DMS53 treated with DMSO at 0.1 percent for 48 hours (cell line): ENCODE measurements at regions not wholly inside any gene's neighbourhood (a gene's known extent, or its start where the extent isn't known, plus 50 kb on each side); places are given as distances from the start of the nearest gene placed in this dataset.

Experiments
- DNase-seq: peaks from one replicate; lab custom pipeline; 2025; ENCODE audit not compliant: unreplicated experiment; lab: John Stamatoyannopoulos, UW

DNA sequence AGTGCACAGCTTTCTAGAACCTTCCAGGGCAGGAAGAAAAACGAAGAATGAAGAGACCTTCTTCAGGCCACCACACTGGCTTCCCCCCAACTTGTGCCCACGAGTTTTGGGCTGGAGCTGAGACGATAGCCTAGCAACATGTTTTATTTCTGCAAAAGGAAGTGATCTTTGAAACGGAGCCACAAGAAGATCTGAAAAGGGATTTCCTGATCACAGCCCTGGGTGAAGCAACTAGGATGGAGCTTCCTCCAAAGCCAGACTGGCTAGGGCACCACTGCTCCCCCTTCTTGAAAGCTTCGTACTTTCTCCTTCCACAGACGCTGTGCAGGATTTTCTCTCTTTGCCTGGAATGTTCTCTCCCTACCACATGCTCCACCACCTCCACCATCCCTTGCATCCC is 418.3 kb downstream of the MED13L start:
- DNase-seq = no peak

DNA sequence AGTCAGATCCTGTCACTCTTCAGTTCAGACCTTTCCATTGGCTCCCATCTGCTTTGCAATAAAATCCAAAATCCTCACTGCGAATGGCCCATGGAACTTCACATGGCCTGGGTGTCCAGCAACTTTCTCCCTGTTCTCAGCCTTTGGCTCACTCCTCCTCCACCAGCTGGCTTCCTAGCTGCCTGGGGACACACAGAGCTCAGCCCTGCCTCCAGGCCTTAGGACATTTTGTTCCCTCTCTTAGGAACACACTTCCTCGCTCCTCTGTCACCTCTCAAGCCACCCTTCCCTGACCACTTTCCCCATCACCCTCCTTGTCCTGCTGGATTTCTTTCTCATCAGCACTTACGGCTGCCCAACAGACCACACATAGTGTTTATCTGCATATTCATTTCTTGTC is 419.6 kb downstream of the MED13L start:
- no peak for DNase-seq

DNA sequence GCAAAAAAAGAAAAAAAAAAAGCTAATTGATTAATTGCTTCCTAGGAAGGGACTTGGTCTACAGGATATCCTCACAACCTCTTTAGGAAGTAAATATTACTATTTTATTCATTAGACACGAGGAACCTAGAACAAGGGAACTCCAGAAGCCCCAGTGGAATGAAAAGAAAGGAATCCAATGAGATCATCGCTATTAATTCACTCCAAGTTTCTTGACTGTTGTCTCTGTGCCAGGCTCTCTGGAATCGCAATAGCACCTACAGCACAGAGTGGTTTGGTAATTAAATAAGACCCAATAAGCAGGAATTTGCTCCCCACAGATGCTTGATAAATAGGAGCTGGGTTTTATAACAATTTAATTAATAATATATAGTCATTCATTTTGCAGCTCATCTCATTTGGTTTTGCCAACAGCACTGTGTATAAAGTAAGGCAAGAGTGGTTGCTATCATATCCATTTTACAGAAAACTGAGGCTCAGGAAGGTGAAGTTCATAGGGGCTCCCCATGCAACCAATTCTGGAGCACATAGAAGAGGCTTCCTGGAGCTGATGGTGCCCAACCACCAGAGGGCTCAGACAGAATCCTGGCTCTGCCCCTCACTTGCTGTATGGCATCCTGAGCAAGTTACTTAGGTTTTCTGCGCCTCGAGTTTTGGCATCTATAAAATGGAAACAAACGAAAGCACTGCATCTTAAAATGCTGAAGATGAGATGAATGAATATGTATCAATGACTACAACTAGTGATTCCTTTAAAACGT is 420.2 kb downstream of the MED13L start:
- no peak for DNase-seq

DNA sequence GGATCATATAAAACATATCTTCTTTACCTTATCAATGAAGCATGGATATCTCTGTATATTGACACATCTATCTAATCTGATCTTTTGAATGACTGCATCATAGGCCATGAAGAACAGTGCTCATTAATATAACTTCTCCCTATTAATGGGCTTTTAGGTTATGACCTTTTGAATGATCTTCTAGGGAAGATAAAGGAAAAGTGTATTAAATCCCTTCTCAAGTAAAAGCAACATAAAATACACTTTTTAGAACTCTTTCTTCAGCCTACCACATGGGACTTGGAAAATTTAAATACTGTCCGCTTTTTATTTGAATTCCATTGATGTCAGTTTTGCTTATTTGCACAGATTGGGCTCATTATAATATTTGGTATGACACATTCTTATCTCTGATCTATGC is 425.4 kb downstream of the MED13L start:
- DNase-seq = no peak

DNA sequence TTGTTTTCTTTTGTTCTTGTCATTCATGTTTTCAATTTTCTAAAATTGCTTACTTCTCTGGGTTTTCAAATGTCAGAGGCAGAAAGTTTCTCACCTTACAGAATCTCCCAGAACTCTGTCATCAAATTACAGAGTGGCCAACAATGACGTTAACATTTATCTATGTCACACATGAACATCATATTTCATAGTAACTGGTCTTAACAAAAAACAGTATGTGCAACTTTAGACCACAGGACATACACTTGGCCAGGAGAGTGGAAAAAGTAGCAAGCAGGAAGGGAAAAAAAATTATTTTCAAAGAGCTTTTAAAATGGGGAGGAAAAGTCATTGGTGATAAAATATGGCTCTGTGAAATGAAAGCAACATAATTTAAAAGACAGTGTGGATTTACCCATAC is 426.5 kb downstream of the MED13L start:
- DNase-seq = no peak

DNA sequence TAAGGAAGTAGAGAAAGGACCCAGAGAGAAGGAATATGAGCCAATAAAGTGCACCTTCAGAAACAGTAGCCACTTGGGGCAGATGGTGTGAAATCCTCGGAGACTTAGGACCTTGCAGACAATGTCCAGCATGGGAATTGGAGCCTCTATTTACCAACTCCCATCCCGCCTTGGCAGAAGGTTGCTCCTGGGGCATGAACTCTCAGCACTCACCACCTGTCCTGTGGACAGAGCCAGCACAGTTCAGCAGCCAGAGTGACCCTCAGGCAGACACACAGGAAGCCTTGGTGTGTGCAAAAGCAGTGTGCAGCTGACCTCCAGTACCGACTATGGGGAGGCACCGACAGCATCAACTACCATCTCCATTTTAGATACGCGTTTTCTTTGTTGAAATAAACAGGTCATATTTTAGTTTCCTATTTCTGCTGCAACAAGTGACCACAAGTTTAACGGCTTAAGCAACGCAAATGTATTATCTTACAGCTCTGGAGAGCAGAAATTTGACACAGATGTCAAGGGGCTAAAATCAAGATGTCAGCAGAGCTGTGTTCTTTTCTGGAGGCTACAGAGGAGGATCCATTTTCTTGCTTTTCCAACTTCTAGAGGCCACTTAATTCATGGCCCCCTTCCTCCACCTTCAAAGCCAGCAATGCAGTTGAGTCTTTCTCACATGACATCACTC is 428.1 kb downstream of the MED13L start:
- DNase-seq = no peak

DNA sequence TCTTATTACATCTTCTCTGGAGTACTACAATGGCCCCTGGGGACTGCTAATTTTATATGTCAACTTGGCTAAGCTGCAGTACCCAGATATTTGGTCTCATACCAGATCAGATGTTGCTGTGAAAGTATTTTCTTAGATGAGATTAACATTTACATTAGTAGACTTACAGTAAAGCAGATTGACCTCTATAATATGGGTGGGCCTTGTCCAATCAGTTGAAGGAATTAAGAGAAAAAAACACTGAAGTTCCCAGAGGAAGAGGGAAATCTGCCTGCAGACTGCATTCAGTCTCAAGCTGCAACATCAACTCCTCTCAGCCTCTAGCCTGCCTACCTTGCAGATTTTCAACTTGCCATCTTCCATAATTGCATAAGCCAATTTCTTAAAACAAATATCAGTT is 430.1 kb downstream of the MED13L start:
- DNase-seq = no peak

DNA sequence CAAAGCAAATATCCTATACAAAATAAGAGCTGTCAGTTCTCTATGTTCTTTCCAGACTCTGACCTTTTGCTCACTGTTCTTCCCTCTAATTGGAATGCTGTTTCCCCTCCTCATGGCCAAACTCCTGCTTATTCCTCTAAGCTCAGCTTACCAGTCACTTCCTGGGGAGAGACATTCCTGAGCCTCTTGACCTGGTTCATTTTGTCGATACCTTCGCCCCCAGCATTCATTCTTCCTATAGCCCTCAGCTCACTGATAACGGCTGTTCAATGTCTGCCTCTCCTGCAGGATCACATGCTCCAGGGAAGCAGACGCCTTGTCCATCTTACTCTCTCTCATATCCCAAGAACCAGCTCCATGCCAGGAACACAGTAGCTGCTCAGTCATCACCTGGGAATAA is 431.0 kb downstream of the MED13L start:
- DNase-seq = no peak

DNA sequence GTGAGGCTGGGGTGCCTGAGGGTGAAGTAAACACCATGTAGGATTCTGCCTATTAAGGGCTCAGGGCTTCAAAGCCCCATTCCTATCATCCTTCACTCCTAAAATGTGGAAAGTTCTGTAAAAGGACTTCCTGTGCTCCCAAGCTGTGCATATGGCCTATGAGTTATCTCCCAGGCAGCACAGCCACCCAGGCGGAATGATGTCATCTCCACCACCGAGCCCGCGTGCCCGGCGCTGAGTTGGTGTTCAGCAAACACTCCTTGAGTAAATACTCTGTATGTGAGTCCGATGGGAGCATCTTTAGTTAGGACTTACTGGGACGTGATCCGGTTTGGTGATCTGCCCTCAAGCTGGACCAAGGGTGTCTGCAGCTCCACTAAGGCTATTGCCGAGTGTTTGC is 437.3 kb downstream of the MED13L start:
- DNase-seq = peak; percentile 90

DNA sequence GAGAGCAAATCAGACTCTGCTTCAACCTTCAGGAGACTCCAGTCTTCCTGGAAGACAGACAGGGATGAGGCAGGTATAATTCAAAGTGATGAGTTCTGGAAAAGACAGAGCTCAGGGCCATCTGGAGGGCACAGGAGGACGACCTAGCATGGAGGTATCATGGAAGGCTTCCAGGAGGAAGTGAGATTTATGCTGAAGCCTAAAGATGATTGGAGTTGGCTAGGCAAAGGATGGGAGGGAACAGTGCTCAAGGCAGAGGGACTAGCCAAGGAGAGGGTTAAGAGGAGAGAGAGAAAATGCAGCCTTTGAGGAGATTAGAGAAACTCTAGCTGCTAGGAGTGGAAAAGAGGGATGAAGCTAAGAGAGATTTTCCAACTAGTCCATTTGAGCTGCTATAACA is 438.5 kb downstream of the MED13L start:
- no peak for DNase-seq

DNA sequence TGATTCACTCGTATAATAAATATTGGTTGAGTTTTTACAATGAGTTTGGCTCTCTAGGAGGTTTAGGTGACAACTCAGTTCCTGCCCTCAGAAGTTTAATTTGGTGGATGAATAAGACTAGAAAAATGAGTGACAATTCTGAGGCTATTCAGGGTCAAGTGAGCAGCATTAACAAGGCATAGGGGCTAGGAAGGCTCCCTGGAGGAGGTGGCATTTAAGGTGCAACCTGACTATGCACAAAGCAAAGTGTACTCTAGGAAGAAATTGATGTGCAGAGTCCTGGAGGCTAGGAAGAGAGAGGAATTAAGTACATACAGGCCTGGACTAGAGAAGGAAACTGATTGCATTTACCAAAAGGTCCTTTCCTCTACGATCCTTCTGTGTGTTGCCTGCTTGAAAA is 440.3 kb downstream of the MED13L start:
- no peak for DNase-seq

DNA sequence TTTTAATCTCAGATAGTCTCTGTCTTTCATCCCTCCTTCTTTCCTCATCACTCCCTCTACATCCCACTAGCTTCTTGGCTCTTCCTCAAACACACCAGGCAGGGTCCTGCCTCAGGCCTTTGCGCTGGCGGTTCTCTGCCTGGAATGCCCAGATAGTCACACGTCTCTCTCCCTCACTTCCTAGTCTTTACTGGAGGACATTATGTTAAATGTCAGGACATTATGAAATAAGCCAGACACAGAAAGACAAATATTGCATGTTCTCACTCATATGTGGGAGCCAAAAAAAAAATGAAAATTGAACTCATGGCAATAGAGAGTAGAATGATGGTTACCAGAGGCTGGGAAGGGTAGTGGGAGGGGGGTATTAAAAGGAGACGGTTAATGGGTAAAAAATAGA is 442.0 kb downstream of the MED13L start:
- DNase-seq = no peak

DNA sequence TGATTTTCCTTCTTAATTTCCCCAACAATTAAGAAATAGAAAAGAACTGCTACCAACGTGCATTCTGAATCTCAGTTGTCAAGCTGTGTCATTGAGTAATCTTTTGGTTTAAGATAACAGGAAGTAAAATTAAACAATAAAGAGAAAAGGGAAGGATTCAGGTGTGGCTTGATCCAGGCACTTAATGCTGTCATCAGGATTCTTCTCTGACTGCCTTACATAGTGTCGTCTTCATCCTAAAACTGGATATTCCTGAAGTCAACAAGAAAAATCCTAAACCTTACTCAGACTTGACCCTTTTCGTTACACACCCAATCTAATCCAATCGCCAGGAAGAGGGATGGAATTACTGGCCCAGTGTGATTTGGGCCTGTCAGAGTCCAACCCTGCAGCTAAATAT is 443.8 kb downstream of the MED13L start:
- DNase-seq = no peak

DNA sequence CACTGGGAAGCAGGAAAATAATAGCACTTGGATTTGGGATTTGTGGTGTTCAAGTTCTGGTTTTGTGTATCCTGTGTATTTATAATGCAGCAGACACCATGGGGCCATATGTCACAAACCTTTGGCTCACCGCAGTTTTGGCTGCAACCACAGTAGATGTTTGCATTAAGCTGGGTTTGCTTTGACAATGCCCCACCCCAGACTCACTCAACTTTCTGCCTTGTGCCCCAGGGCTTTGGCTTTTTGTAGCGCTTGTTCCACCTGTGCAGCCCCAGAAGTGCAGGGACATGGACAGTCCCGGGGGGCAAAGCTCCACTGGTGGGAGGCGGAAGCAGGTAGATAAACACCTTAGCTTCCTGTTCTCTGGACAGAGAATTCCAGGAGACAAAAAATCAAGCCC is 446.9 kb downstream of the MED13L start:
- no peak for DNase-seq

DNA sequence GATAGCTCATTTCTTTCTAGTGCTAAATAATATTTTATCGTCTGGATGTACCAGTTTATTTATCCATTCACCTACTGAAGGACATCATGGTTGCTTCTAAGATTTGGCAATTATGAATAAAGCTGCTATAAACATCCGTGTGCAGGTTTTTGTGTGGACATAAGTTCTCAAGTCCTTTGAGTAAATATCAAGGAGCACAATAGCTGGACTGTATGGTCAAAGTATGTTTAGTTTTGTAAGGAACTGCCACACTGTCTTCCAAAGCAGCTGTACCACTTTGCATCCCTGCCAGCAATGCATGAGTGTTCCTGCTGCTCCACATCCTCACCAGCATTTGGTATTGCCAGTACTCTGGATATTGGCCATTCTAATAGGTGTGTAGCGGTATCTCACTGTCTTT is 447.4 kb downstream of the MED13L start:
- no peak for DNase-seq

DNA sequence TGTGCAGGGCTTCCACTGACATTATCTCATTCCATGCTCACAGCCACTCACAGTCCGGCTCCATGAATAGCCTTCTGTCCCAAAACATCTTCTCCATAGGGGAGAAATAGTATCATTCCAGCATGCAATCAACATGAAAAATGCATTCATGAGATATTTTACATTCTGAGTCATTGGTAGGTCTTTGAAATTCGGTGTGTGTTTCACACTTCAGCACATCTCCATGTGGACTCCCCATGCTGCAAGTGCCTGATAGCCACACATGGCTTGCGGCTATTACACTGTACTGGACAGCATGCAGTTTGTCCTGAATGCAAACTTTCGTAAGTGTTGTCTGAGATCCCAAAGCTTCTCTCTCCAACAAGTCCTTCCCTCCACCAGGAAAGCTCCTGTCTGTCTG is 449.3 kb downstream of the MED13L start:
- DNase-seq = no peak

DNA sequence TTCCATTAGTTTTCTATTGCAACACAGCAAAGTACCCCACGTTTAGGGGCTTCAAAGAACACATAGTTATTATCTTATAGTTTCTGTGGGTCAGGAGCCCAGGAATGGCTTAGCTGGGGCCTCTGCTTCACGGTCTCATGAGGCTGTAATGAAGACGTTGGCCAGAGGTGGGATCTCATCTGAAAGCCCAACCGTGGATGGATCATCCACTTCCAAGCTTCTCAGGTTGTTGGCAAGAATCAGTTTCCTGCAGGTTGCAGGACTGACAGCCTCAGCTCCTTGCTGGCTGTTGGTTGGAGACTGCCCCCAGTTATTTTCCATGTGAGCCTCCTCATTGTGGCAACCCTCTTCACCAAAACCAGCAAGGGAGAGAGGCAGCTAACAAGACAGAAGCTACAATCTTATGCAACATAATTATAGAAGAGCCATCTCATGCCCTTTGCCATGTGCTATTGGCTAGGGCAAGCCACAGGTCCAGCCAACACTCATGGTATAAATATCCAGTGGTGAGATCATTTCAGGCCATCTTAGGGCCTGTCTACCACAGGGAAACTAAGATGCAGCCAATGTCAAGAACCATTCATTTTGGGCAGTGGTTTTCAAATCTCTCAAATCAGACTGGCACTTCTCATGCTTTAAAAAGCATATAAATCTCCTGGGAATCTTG is 452.4 kb downstream of the MED13L start:
- no peak for DNase-seq

DNA sequence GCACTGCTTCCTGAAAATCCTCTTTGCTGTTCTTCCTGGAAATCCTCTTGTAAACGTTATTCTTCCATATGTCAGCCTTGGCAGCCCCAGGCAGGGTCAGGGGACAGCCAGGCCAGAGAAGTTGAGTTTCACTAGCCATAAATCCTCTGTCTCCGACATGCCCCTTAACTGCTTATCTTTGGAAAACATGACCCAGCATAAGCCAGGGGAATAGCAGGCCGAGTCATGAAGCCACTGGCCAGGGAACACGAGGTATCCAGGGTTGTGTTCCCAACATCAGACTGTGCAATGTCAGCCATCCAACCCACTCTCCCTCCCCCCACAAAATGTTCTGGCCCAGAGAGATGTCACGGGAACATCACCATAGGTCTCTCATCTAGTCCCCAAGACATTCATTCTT is 453.9 kb downstream of the MED13L start:
- DNase-seq = no peak

DNA sequence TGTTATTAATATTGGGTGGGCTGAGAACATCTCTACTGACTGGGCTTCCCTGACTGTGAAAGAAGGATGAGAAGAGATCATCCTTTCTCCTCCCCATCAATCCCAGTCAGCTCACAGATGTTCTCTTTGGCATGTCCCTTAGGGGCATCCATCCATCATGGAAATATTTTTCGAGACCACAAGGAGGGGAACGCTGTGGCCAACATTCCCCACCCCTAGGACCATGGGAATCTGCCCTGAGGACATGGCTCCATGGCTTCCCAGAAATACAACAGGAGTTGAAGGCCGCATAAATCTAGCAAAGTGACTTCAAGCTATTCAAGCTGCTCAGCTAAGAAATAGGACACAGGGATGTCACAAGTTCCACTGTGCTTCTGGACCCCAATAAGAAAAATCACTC is 456.8 kb downstream of the MED13L start:
- no peak for DNase-seq

DNA sequence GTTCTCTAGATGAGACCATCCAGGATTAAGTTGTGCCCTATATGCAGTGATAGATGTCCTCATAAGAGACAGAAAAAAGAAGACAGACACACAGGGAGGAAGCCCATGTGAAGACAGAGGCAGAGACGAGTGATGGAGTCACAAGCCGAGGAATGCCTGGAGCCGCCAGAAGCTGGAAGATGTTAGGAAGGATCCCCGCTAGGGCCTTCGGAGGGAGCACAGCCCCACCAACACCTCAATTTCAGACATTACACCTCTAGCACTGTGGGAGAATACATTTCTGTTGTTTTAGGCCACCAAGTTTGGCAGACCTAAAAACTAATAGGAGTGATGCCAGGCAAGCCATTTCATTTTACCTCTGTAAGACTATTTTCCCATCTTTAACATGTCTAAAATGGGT is 458.5 kb downstream of the MED13L start:
- no peak for DNase-seq

DNA sequence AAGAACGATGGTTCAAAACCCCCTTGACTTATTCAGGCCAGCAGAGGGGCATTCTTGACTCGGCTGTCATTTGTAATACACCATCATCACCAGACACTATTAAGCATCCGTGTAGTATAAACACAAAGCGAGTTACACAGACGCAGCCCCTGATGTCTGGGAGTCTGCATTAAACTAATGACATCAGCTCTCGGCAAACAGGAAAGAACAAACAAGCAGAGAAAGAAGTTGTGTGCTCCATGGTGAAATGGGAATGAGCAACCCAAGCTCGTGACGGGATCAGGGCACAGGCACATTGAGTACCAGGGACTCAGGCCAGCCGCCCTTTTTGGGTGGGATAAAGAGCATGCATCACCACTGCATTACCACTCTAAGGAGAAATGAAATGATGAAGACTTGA is 460.1 kb downstream of the MED13L start:
- peak; percentile 88 for DNase-seq

DNA sequence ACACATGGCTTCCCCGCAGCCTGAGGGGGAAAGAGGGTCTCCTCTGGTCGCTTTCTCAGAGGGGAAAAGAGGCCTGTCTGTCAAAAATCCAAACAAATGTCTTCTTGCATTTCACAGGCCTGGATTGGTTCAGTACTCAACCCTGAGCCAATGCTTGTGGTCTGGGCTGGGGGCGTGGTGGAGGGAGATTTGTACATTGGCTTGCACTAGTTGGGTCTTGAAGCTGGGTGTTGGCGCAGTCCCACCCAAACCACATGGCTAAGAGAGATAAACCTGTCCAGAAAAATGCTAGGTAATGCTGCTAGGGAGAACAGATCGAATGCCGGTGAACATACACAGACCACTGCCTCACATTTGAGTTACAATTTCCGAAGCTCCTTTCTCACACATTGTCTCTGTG is 461.6 kb downstream of the MED13L start:
- DNase-seq = no peak
